Colonic mucosa (tissue), 4 donors: ENCODE measurements at regions not wholly inside any gene's neighbourhood (a gene's known extent, or its start where the extent isn't known, plus 50 kb on each side); places are given as distances from the start of the nearest gene placed in this dataset.
A peak's percentile ranks its signal among the peaks of the same experiment; 100 is the strongest.
"Not testable (repeated sequence)": the region's sequence is repeated elsewhere in the genome, so short reads cannot be mapped to it uniquely, and the experiment has no call there.

Experiments used
- DNase-seq: peaks from one replicate; pipeline ENCODE4 v3.0.0-alpha.2; 2020
- H3K27ac ChIP-seq: fragments of 200-600 bp; one replicate; pipeline ENCODE4 v1.8.0; 2021
- H3K27me3 ChIP-seq: fragments of 200-600 bp; one replicate; pipeline ENCODE4 v1.8.0; 2021
- H3K36me3 ChIP-seq: fragments of 200-600 bp; one replicate; pipeline ENCODE4 v1.8.0; 2021
- H3K4me1 ChIP-seq: fragments of 200-600 bp; one replicate; pipeline ENCODE4 v1.8.0; 2021; ENCODE audit warnings: mild to moderate bottlenecking
- H3K4me3 ChIP-seq: fragments of 200-600 bp; one replicate; pipeline ENCODE4 v1.8.0; 2021
- H3K9ac ChIP-seq, 2 donors: one replicate each; pipeline ENCODE4 v1.7.0; 2013; ENCODE audit warnings: control low read depth in 2 of 2, low read depth in 2 of 2, low read length in 2 of 2
- H3K9me3 ChIP-seq: fragments of 200-600 bp; one replicate; pipeline ENCODE4 v1.8.0; 2021
- CTCF ChIP-seq: fragments of 200-600 bp; IDR thresholded peaks from one replicate; pipeline ENCODE4 v1.8.0; 2022; ENCODE audit warnings: antibody characterized with exemption, mild to moderate bottlenecking
- intact Hi-C: fragments of 100-400 bp; cut with DNase I; formaldehyde crosslinking; loops from one replicate; pipeline ENCODE4 v1.14.1; 2022
- donor health status: healthy.
- donor health status: DM: no; HTN: no; CAD: no.
- donor health status: DM: no; HTN: no; CAD: no.

DNA sequence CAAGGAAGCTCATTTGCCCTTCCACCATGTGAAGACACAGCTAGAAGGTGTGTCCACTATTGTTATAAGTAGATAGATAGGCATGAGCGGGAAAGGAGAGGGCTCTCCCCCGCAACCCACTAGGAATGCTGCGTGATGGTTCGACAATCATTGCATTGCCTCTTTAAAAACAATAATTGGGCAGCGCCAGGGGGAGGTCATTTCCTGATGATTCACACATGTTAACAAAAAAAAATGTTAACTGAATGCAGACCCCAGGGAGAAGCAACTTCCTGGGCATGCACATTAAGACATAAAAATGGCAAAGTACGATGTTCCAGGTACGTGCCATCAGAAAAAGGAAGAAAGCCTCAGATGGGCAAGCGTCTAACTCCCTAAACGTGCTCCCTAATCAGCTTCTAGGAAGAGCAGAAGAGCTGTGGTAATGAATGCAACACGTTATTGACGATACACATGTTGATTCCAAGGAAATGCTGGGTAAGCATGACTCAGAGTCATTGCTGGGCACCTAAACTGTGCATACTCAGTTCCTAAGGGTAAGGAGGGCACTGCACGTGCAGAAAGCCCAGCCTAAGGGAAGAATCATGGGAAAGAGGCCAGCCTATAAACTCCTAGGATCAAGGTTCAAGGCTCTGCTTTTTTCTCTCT, 113.7 kb downstream of the FAM217A start:
- DNase-seq, result no peak
- H3K9ac ChIP-seq, result no peak overlapping the region
- no peaks in the 10 kb centered on the region for H3K4me1 ChIP-seq
- no peak overlapping the region for H3K27ac ChIP-seq
- no peak for TF ChIP-seq CTCF
- H3K9me3 ChIP-seq, result no peaks in the 10 kb centered on the region
- H3K36me3 ChIP-seq, result no peaks in the 10 kb centered on the region
- intact Hi-C loops, result no loop called here
- H3K27me3 ChIP-seq, result no peaks in the 10 kb centered on the region
- no peak overlapping the region for H3K4me3 ChIP-seq

- H3K27me3 ChIP-seq, result no peaks in the 10 kb centered on the region
- H3K9me3 ChIP-seq, result no peaks in the 10 kb centered on the region
- H3K4me3 ChIP-seq, result no peak overlapping the region
- no peak for TF ChIP-seq CTCF
- no peak for DNase-seq
- H3K9ac ChIP-seq, result no peak overlapping the region
- H3K4me1 ChIP-seq, result no peaks in the 10 kb centered on the region
- H3K36me3 ChIP-seq, result no peaks in the 10 kb centered on the region
- intact Hi-C loops, result no loop called here
- H3K27ac ChIP-seq, result no peak overlapping the region
These were observed 112.5 kb downstream of the FAM217A start for GRCh38 chr6:3966426-3966825.

- intact Hi-C loops, result no loop called here
- DNase-seq, result no peak
- TF ChIP-seq CTCF, result no peak
- no peak overlapping the region for H3K9ac ChIP-seq
- H3K27ac ChIP-seq, result no peak overlapping the region
- H3K9me3 ChIP-seq, result no peaks in the 10 kb centered on the region
- no peaks in the 10 kb centered on the region for H3K27me3 ChIP-seq
- no peaks in the 10 kb centered on the region for H3K36me3 ChIP-seq
- H3K4me1 ChIP-seq, result no peaks in the 10 kb centered on the region
- no peak overlapping the region for H3K4me3 ChIP-seq
These were observed 108.8 kb downstream of the FAM217A start for GRCh38 chr6:3970097-3970496.

DNA sequence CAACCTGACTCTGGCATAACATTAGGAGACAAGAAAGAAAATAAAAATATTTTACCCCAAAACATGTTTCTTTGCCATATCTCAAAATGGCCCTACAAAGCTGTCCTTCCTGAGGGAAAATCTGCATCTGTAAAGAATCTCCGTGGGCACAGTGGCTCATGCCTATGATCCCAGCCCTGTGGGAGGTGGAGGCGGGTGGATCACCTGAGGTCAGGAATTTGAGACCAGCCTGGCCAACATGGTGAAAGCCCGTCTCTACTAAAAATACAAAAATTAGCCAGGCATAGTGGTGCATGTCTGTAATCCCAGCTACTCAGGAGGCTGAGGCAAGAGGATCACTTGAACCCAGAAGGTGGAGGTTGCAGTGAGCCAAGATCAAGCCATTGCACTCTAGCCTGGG, 105.8 kb downstream of the FAM217A start:
- intact Hi-C loops, H3K27me3 ChIP-seq, H3K4me1 ChIP-seq, H3K9me3 ChIP-seq, H3K27ac ChIP-seq, H3K36me3 ChIP-seq, H3K4me3 ChIP-seq, H3K9ac ChIP-seq, DNase-seq: not testable (repeated sequence)

DNA sequence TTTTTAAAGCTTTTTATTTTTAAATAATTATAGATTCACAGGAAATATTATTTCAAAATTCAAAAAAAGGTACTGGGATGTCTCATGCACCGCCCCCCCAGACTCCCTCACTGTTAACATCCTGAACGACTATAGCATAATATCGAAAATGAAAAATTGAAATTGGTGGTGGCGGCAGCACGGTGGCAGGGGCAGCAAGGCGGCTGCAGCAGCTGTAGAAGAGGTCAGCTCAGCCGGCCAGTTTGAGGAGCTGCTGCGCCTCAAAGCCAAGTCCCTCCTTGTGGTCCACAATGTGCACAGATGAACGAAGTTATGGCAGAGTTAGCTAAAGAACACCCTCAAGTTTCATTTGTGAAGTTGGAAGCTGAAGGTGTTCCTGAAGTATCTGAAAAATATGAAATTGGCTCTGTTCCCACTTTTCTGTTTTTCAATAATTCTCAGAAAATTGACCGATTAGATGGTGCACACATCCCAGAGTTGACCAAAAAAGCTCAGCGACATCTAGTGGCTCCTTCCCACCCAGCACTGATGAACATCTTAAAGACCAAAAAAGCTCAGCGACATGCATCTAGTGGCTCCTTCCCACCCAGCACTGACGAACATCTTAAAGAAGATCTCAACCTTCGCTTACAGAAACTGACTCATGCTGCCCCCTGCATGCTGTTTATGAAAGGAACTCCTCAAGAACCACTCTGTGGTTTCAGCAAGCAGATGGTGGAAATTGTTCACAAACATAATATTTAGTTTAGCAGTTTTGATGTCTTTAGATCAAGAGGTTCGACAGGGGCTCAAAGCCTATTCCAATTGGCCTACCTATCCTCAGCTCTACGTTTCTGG, 100.8 kb downstream of the FAM217A start:
- Histone ChIP-seq H3K9me3 (no peaks in the 10 kb centered on the region), H3K27me3 (no peaks in the 10 kb centered on the region), H3K4me3 (no peak overlapping the region), H3K27ac (no peak overlapping the region), H3K9ac (no peak overlapping the region), H3K36me3 (no peaks in the 10 kb centered on the region), H3K4me1 (no peaks in the 10 kb centered on the region)
- DNase-seq, result peak; percentile 24
- TF ChIP-seq CTCF, result peak; percentile 52
- intact Hi-C loops, result no loop called here

GRCh38 chr6:3978966-3979365, 100.0 kb downstream of the FAM217A start:
- H3K9ac ChIP-seq, intact Hi-C loops, H3K4me1 ChIP-seq, H3K4me3 ChIP-seq, DNase-seq, H3K27ac ChIP-seq, H3K36me3 ChIP-seq, H3K27me3 ChIP-seq, H3K9me3 ChIP-seq: not testable (repeated sequence)
